NCI-H2081 (cell line): ENCODE measurements at regions not wholly inside any gene's neighbourhood (a gene's known extent, or its start where the extent isn't known, plus 50 kb on each side); places are given as distances from the start of the nearest gene placed in this dataset.

Experiments used
- DNase-seq, 2 experiments: peaks; one replicate each; lab custom pipeline; 2025; lab: John Stamatoyannopoulos, UW

GRCh38 chr18:40883271-40883670 is 1071.8 kb upstream of the PIK3C3 start:
- no peak for DNase-seq

- no peak for DNase-seq
Observed at GRCh38 chr18:40882468-40882867, 1072.6 kb upstream of the PIK3C3 start.

- no peak for DNase-seq
Observed at GRCh38 chr18:40878371-40878770, 1076.7 kb upstream of the PIK3C3 start.

GRCh38 chr18:40877096-40877495 is 1077.9 kb upstream of the PIK3C3 start:
- no peak for DNase-seq

GRCh38 chr18:40875101-40875615 is 1079.9 kb upstream of the PIK3C3 start:
- no peak for DNase-seq

- no peak for DNase-seq
Observed at GRCh38 chr18:40874233-40874632, 1080.8 kb upstream of the PIK3C3 start.

GRCh38 chr18:40868110-40868858 is 1086.8 kb upstream of the PIK3C3 start:
- DNase-seq: no peak

GRCh38 chr18:40867459-40867858 is 1087.6 kb upstream of the PIK3C3 start:
- DNase-seq: no peak

- DNase-seq: no peak
Observed at GRCh38 chr18:40866968-40867367, 1088.1 kb upstream of the PIK3C3 start.

- peak in 1 of 2 experiments; percentile 9 for DNase-seq
Observed at GRCh38 chr18:40866013-40866645, 1088.9 kb upstream of the PIK3C3 start.

GRCh38 chr18:40864846-40865245 is 1090.2 kb upstream of the PIK3C3 start:
- no peak for DNase-seq

- no peak for DNase-seq
Observed at GRCh38 chr18:40863801-40864200, 1091.2 kb upstream of the PIK3C3 start.

- DNase-seq: no peak
Observed at GRCh38 chr18:40860189-40860588, 1094.8 kb upstream of the PIK3C3 start.

- DNase-seq: no peak
Observed at GRCh38 chr18:40855661-40856060, 1099.4 kb upstream of the PIK3C3 start.

- no peak for DNase-seq
Observed at GRCh38 chr18:40852406-40852805, 1102.6 kb upstream of the PIK3C3 start.

- DNase-seq: no peak
Observed at GRCh38 chr18:40851014-40851429, 1104.0 kb upstream of the PIK3C3 start.

GRCh38 chr18:40849886-40850285 is 1105.1 kb upstream of the PIK3C3 start:
- no peak for DNase-seq

GRCh38 chr18:40841467-40841866 is 1113.6 kb upstream of the PIK3C3 start:
- no peak for DNase-seq

- no peak for DNase-seq
Observed at GRCh38 chr18:40841063-40841462, 1114.0 kb upstream of the PIK3C3 start.

GRCh38 chr18:40832362-40832761 is 1122.7 kb upstream of the PIK3C3 start:
- DNase-seq: no peak

GRCh38 chr18:40824291-40824690 is 1130.7 kb upstream of the PIK3C3 start:
- no peak for DNase-seq

GRCh38 chr18:40821596-40822243 is 1133.3 kb upstream of the PIK3C3 start:
- no peak for DNase-seq

GRCh38 chr18:40812981-40813515 is 1142.0 kb upstream of the PIK3C3 start:
- DNase-seq: no peak
